Kidney glomerular epithelial cell (primary cell): ENCODE measurements at regions not wholly inside any gene's neighbourhood (a gene's known extent, or its start where the extent isn't known, plus 50 kb on each side); places are given as distances from the start of the nearest gene placed in this dataset.

Source experiments
- DNase-seq: peaks from one replicate; lab custom pipeline; 2025; lab: John Stamatoyannopoulos, UW

DNA sequence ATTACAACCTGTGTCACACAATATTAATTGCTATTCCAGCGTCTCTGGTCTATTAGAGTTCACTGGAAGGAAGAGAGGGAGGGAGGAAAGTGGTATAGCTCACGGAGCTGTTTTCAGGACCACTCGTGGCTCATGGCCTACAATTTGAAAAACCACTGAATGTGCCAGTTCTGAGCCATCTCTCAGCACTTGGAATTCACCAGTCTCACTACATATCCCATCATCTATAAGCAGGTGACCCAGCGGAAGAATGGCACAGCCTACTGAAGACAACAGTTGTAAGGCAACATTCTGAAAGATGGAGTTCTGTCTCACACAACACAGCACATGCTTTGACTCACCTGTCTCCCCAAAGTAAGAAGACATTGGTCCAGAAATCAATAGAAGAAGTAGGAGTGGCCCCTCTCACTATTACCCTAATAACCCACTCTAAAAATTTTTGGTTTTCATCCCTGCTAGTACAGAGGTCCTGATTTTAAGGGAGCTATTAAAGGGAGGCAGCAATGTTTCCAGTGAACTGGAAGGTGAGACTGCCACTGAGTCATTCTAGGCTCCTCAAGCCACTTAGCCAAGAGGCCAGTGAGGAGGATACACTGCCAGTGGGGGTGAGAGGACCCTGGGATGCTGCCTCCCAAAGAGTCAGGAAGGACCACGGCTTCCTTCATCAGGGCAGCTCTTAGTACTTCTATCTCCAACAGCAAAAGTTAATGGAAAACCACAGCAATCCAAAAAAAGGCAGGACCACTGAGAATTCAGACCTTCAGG is 50.0 kb upstream of the DOCK9 start:
- DNase-seq: no peak

DNA sequence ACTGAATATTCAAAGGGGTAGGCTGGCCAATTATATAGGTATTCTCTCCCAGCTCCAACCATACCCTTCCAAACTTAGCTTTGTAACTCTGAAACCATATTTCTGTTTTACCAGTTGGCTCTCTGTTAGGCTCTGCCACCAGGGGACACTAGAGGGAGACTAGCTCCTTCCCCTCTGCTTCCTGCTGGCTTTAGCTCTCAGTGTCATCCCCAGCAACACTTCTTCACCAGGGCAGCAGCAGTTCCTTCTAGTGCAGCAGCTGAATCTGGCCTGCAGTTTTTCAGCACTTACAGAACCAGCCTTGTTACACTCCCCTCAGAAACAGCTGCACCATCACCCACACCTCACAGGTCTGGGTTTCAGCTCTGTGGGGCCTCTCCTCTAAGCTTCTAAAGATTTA is 51.0 kb upstream of the DOCK9 start:
- DNase-seq: no peak

DNA sequence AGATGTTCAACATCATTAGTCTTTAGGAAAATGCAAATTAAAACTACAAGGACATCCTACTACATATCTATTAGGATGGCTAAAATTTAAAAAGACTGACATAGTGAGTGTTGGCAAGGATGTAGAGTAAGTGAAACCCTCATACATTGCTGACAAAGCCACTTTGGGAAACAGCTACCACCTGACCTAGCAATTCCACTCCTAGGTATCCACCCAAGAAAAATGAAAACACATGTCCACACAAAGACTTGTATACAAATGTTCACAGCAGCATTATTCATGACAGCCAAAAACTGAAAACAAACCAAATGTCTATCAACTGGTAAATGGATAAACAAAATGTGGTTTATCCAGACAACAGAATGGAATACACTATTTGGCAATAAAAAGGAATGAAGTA is 51.7 kb upstream of the DOCK9 start:
- DNase-seq: no peak

DNA sequence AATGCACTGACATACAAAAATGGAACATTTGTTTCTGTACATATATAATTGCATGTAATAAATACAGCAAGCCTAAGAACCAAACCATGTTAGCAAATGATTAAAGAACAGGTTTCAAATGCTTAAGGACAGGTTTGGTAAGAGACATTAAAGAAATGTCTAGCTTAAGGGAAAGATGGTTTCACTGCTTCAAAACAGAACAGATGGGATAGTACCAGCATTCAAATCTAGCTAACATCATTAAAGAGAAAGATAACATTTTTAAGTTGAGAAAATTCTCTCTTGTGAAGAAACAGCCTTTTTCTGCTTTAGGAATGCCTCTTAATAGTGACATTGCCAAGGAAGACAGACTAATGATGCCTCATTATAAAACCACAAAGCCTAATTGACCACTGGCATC is 52.5 kb upstream of the DOCK9 start:
- no peak for DNase-seq

- no peak for DNase-seq
These were observed 54.0 kb upstream of the DOCK9 start for GRCh38 chr13:99031832-99032231.

- DNase-seq: peak; percentile 32
These were observed 56.0 kb upstream of the DOCK9 start for GRCh38 chr13:99033814-99034213.

DNA sequence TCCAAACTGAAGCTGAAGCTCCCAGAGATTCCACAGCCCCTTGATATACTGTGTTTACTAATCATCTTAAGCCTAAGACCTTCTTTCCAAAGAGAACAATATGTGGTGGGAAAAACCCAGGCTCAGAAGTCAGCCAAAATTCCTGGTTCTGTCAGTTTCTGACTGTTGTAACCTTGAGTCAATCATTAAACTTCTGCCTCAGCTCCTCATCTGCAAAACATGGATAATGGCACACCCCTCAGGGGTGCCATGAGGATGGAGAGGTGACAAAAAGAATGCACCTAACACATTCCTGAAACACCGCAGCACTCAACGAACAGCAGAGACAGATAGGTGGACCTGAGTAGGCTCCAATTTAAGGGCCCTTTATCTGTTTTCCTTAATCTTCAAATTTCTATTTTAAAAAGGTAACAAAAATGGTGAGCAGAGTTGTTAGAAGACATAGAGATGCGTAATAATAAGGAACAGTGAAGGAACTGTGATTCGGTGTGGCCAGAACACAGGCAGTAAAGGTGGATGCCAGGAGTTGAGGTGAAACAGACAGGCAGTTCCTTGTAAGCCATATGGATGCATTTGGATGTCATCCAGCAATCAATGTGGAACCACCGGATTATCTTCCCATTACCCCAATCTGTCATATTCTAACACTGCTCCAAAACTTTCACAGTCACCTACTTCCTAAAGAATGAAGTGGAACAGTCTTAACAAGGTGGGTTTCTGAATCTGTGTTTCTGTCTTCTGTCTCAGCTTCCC is 56.6 kb upstream of the DOCK9 start:
- no peak for DNase-seq

DNA sequence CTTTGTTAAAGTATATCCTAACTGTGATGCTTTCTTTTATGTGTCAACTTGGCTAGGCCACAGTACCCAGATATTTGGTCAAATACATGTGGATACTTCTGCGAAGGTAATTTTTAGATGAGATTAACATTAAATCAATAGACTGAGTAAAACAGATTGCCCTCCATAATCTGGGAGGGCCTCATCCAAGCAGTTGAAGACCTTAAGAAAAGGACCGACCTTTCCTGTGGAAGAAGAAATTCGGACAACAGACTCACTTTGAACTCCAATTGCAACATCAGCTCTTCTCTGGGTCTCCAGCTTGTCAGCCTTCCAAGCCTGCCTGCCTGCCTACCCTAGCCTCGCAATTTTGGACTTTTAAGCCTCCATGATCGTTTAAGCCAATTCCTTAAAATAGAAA is 57.9 kb upstream of the DOCK9 start:
- no peak for DNase-seq

GRCh38 chr13:99037756-99038155 is 59.9 kb upstream of the DOCK9 start:
- DNase-seq: no peak

GRCh38 chr13:99039718-99040280 is 61.9 kb upstream of the DOCK9 start:
- no peak for DNase-seq

DNA sequence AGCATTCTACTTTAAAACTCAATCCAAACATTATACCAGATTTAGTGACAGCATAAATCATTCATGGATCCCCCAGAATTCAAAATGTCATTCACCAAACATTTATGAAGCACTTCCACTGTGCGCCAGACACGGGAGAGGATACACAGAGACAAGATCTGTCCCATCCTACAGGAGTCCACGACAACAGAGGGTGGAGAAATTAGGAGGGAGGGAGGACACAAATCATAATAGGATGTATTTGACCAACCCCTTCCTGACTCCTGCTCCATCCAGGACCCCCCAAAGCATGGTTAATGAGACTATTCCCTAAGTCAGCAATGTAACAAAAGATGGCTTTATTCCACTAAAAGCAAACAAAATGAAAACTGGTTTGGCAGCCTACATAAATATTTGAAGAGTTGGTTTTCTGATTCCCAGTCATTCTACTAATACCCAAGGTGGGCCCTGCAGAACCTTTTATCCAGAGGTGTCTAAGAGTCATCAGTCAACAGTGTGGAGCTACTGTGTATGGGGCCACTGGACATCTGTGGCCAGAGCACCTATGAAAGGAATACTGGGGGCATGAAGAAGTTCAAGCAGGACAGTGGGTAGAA is 62.8 kb upstream of the DOCK9 start:
- DNase-seq: no peak

- DNase-seq: no peak
These were observed 63.5 kb upstream of the DOCK9 start for GRCh38 chr13:99041337-99041736.

DNA sequence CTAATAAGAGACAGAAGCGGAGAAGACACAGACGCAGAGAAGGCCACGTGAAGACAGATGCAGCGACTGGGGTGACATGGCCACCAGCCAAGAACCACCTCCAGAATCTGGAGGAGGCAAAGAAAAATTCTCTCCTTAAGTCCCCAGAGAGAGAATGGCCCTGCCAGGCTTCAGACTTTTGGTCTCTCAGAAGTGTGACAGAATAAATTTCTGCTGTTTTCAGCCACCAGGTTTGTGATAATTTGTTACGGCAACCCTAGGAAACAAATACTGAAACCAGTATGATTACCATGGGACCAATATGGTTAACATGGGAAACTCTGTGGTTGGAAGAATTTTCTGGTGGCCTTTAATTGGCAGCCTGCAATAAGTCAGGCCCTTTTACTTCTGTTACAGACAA is 63.9 kb upstream of the DOCK9 start:
- DNase-seq: no peak

DNA sequence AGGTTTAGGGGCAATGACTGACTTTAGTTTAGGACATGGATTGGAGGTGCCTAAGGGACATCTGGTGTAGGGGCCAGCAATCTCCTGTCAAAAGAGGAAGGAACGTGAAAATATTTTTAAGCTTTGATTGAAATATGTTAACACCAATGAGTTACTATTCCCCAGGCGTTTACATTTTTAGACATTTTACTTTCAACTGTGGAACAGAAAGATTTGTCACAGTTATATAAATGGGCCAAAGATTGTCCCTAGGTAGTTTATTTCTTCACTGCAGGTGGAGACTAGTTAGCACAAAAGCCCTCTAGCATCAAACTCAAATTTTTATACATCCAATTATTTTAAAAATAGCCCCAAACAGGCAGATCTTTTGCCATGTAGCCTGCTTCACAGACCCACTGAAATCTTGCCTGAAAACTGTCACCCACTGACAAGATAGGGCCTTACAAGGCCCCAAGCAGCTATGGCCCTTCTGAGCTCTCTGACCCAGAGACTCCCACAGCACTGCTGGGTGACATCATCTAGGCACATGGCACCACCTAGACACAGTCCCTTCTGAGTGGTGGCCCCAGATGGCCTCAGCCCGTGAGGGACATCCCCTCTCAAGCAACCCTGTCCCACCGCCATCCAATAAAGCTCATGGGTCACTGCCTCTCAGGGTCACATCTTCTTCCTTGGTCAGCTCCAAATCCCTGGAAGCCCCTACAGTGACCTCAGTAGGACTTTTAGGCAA is 64.8 kb upstream of the DOCK9 start:
- no peak for DNase-seq

- DNase-seq: no peak
These were observed 66.0 kb upstream of the DOCK9 start for GRCh38 chr13:99043831-99044231.

DNA sequence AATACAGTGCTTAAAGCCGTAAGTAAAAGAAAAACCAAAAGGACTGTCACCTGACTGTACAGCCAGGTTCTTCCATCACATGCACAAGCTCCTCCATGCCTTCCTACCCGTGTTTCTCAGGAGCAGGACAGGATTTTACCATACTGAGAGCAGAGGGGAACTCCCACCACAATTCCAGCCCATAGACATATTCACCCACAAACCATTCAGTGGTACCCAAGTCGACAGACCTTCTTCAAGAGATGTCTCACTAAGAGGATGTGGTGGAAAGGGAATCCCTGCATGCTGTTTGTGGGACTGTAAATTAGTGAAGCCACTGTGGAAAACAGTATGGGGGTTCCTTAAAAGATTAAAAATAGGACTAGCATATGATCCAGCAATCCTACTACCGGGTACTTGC is 66.9 kb upstream of the DOCK9 start:
- DNase-seq: no peak

DNA sequence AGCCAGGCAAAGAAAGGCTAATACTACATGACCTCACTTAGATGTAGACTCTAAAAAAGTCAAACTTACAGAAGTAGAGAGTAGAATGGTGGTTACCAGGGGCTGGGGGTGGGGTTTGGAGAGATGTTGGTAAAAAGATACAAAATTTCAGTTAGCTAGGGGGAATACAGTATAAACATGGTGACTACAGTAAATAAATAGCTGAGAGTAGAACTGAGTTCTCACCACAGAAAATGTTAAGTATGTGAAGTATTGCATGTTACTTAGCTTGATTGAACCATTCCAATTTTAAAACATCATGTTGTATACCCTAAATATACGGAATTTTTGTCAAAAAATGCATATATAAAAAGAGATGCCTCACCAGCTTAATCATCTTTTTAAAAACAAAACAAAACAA is 67.5 kb upstream of the DOCK9 start:
- DNase-seq: no peak

DNA sequence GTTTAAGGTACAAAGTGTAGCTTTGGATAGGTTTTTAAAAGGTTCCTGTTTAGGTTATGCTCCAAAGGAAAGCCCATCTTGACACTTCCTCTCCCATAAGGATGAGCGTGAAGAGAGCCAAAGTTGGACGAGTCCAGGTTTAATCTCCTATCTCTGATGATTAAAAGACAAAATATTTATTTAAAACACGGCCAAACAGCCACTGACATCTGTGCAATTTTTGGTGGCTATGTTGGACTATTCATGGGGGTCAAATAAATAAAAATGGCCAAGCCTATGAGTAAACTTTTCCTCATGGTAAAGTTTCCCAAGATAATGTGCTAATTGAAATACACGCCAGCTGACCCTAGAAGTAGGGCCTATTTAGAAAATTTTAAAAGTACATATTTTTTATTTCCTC is 69.0 kb upstream of the DOCK9 start:
- no peak for DNase-seq

GRCh38 chr13:99050983-99051488 is 73.2 kb upstream of the DOCK9 start:
- no peak for DNase-seq

DNA sequence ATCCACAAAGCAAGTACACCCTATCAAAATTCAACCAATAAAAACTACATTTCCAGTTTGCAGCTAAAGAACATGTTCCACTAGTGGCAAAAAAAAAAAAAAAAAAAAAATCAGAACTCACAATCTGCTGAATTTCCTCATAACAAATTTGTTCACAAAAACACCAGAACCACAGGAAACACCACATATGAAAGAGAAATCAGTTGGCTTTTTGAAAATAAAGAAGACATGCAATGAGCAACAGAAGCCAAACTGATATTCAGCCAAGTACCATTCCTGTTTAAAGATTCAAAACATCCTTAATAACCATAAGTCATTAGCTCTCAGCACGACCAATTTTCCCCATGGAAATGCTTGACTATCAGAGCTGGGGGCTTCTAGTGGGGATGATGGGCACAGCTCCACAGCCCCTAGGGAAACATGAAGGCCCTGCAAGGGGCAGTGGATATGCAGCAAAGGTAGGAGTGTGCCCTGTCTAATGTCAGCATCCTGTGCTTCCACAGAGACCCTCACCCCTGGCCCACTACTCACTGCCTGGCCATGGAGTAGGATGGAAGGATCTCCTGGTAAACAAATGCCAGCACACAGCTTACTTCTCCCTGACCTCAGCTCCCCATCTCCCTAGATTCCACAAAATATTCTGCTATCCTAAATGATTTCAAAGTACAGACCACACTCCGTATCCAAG is 74.0 kb upstream of the DOCK9 start:
- no peak for DNase-seq

- no peak for DNase-seq
These were observed 75.9 kb upstream of the DOCK9 start for GRCh38 chr13:99053636-99054233.
